ENCODE measurements at regions not wholly inside any gene's neighbourhood (a gene's known extent, or its start where the extent isn't known, plus 50 kb on each side); places are given as distances from the start of the nearest gene placed in this dataset.
"Not testable (repeated sequence)": the region's sequence is repeated elsewhere in the genome, so short reads cannot be mapped to it uniquely, and the experiment has no call there.

DNA sequence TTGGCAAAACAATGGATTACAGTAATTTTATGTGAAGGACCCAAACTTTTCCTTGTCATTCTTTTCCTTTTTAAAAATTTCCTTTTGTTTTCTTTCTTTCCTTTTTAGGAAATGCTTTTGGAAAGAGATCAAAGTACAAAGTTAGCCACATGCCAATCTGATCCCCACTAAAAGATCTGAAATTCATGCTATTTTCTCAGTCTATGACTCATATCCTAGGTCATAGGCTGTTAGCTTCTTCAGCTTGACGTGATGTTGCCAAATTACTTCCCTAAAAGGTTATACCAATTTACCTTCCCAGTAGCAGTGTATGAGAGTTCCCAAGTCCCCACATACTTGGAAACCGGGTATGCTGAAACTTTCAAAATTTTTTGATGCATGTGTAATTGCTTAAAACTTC lies 355.3 kb downstream of the INSIG2 start:
- DNase-seq: no peak

DNA sequence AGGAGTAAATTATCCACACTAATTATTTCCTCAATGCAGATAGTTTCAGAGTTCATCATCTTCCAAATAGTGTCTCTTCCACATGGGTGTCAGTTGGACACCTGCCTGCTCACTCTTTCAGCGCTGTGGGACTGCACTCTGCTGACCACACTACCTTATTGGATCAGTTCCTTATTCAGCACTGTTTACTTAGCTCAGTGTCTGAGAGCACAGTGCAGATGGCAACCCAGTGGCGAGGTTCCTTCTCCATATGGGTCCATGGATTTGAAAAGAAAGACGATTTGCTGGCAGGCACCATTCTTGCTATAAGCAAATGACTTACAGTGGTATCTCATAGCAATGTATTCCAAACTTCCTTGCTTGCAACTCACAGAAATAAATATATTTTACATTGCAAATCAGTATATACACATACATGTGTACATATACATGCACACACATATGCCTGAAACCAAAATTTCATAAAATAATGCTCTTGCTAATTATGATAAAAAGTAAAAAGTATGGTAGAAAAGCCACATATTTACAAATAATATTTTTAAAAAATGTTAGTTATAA lies 354.8 kb downstream of the INSIG2 start:
- DNase-seq: no peak

DNA sequence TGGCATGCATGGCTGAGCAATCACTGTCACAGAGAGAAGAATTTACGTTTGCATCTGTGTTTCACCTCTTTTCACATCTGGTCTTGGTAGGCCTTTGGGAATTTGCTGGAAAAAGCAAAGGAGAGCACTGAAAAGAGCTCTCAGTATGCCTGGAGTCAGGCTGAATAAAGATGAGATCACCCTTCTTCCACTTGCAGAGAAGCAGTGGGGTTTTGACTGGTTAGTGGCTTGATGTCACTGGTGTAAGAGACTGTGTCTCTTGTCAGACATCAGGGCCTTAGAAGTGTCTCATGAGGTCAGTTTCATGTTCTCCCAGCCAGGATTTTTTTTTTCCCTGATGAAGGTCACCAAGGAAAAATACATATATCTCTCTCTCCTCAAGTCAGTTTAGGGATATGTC lies 353.8 kb downstream of the INSIG2 start:
- no peak for DNase-seq

DNA sequence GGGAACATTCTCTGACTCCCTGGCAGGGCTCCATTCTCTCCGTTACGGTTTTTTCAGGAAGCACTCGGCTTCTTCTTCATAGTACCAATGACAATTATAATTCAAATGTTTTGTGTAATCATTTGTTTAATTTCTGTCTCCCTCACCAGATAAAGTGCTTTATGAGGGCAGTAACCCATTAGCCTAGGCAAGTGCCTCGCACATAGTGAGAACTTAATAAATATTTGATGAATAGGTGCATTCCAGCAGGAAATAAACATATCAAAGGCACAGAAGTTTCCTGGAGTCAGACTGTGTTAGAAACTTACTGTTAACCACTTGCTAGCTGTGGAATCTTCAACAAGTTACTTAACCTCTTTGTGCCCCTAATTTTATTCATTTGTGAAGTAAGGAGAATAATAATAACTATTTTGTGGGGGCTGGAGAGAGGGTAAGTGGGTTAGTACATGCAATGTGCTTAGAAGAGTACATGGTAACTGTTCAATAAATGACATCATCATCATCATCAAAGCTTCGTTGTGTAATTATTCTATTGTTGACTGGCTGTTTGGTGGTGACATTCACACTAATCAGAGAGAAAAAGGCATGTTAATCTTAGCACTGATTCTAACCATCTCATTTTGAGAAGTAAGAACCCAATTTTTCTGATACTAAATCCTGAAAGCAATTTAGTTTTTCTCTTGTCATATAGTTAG lies 352.3 kb downstream of the INSIG2 start:
- DNase-seq: no peak

DNA sequence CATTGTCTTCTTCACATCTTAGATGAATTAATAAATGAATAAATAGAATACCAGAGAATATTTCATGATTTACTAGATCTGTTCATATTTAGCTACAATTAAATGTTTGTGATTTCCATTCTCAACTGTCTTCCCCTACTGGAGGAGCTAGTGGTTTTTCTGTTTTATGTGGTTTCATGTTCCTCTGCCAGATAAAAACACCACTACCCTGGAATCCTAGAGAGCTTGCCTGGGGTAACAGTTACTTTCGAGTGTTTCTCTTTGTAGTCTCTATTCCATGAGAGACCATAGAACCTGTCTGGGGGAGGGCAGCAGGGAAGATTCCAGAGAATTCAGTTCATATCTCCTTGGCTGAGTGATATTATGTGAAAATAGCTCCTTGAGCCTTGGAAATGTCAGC lies 349.2 kb downstream of the INSIG2 start:
- no peak for DNase-seq

DNA sequence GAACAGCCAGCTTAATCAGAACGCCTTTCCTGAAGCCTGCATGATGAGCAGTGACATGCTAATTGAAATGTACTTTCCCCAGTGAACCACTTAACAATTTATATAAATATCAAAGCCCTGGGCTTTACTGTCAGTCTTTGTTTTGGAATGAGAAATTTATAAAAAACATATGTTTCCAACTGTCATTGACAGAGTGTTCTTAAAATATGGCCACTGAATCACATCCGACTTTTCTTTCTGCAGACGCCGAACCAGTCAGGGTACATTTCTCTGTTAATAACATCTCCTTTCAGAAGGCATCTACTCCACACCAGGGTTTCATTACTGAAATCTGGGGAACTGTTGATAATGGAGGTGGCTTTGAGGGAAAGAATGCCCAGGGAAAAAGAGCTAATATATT lies 343.7 kb downstream of the INSIG2 start:
- no peak for DNase-seq

DNA sequence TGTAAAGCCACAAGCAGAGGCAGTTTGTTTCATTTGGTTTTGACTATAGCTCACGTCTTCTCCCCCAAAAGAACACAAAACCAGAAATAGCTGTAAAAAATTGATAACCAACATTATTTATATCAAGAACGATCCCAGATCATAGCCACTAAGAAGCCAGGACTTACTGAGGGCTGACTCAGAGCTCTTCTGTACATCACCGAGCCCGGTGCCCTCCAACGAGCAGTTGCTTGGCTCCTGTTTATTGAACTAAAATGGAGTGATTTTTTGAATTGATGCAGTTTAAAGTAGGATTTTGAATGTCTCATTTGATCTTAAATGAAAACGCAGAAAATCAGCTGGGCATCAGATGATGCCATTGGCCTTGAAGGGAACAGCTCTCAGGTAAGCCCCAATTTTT lies 343.3 kb downstream of the INSIG2 start:
- no peak for DNase-seq

DNA sequence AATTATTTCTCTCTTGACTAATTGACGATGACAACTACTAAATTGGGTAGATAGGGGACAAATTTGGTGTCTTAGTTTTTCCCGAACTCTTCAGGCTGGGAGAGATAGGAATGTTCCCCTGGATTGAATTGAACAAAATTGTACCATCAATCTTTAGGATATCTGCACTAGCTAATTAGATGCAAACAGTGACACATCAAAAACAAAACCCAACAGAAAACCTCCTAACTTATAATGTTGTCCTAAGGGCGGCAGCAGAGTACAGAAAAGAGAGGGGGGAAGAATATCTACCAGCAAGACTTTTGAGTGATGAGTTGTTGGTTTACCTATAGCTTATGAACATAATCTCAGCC lies 342.9 kb downstream of the INSIG2 start:
- no peak for DNase-seq

DNA sequence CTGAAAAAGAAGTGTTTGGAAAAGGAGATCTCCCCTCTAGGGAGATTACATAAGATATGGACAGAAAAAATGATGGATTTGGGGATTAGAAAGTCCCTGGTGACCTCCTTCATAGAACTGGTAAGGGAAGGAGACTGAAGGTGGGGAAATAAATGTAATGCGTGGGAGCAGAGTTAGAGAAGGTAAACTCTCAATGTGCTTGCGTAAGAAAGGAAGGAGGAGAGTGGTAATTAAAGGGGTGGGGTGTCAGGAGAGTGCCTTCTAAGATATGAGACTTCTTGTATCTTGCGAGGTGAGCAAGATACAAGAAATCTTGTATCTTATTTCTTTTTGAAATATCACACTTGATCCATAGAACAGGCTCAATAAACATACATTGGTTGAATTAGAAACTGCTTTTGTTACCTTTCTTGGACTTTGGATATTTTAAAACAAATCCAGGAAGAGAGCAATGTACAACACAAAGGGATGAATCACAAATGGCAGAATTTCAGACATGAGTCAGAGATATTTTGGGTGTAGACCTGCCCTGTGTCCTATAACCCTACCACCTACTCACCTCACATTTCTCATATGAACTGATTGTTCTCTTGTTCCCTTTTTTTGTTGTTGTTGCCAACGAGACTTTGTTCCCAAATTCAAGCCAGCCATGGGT lies 342.4 kb downstream of the INSIG2 start:
- no peak for DNase-seq

DNA sequence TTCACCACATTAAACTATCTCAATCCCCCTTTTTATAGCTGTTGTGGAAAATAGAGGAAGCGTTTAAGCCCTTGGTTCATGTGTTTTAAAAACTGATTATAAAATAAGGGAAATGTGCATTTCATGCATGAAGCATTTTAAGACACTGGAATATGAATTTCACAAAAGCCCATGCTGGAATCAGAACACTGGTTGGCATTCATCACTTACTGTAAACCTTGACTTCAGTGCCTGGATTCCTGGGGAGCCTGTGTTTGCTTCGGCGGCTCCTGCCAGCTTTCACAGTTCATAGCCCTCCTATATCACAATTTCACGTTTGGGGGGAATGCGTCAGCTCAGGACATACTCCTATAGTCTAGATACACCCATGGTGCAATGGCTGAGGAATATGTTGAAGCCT lies 336.9 kb downstream of the INSIG2 start:
- no peak for DNase-seq

DNA sequence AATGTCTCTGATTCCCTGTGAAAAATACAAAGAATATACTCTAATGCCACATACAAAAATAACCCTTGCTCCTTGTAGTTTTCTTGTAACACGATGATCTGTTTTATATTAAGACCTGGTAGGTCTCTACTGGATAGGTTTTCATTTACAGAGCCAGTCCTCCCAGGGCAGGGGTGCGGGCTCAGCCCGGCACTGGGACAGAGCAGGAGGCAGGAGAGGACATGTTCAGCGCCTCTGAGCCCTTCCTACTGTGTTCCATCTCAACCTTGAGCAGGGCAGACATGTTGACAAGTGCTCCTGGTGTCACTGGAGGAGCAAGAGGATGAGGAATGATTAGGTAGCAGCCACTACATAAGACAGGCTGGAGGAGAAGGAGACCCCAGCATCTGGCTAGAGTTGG lies 335.5 kb downstream of the INSIG2 start:
- DNase-seq: no peak

DNA sequence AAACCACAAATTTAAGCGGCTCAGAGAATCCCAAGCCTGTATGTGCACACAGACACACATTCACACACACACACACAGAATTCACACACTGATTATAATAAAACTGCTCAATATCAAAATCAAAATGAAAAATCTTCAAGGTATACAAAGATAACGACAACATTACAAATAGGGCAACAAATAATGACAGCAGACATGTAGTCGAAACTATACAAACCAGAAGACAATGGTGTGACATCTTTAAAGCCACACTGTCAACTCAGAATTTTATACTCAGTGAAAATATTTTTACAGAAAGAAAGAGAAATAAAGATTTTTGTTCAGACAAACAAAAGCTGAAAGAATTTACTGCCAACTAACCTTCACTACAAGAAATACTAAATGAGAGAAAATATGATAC lies 333.4 kb downstream of the INSIG2 start:
- no peak for DNase-seq

DNA sequence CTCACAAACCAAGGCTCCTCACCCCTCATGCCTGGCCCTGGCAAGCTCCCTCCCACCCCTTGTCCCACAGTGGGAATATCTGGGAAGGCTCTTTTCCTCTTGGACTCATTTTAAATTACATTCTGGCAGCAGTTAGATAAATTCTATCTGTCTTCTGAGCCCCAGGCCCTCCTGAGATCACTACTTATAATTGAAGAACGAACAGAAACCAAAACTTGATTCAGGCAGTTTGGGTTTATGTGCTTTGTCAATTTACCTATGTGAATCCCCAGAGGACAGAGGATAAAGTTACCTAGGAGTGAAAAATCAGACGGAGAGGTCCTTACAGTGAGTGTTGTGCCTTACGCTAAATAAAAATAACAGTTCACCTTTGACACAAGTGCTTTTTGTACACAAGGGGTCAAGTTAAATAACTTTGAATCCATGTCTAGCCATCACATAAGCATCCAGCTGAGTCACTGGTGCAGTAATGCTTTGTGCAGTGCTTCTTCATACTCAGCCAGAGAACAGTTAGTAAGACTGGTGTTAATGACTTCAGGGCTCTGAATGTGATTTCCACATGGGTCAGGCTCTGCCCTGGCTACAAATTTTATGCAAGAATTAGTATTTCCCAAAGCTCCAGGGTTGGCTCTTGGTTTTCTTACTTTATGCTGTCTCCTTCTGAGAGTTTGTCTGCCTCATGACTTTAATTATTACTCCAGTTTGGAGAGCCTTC lies 329.3 kb downstream of the INSIG2 start:
- no peak for DNase-seq

DNA sequence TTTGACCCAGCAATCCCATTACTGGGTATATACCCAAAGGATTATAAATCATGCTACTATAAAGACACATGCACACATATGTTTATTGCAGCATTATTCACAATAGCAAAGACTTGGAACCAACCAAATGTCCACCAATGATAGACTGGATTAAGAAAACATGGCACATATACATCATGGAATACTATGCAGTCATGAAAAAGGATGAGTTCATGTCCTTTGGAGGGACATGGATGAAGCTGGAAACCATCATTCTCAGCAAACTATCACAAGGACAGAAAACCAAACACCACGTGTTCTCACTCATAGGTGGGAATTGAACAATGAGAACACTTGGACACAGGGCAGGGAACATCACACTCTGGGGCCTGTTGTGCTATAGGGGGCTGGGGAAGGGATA lies 326.9 kb downstream of the INSIG2 start:
- not testable (repeated sequence) for DNase-seq

DNA sequence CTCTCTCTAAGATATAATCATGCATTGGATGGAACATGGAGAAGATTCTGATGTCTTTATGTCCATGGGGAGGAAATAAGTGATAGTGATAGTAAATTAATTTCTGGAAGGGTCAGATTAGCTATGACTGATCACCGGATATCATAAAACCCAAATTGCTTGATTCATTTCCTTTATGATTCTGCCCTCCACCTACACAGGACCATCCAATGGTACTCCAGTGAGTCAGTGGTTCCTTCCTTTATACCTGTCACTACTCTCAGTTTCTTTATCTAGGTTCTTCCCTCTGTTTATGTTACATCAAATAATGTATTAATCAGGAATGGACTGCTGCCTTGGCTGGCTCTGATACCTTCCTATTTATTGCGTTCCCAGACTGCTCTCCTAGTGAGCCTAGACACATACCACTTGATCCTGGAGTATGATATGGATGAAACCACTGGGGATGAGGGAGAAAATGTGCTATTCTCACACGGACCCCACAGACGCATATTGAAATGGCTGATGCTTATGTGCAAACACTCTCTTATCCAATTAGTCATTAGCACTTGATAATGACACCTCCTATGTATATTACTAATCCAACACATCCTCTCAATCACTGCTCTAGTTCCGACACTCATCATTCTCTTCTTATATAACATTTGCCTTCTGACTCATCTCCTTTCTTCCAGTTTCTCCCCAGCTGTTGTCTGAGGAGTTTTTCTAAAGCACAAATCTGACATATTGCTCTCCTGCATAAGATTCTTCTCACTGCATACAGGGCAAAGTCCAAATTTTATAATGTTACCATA lies 315.6 kb downstream of the INSIG2 start:
- no peak for DNase-seq

DNA sequence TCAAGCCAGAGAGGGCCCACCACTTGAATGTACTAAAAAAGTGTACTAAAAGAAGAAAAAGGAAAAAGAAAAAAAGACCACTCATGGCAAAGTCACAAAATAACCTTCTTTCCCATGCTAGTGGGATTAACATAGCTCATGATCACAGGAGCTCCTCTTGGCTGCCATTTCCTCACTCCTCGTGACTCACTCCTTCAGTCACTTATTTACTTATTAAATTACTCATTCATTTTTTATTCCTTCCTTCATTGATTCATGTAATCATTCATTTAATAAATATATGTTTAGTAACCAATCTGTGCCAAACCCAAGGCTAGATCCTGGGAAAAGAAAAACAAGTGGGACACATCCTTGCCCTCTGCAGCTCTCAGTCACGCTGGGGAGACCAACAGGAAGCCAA lies 300.5 kb downstream of the INSIG2 start:
- no peak for DNase-seq

DNA sequence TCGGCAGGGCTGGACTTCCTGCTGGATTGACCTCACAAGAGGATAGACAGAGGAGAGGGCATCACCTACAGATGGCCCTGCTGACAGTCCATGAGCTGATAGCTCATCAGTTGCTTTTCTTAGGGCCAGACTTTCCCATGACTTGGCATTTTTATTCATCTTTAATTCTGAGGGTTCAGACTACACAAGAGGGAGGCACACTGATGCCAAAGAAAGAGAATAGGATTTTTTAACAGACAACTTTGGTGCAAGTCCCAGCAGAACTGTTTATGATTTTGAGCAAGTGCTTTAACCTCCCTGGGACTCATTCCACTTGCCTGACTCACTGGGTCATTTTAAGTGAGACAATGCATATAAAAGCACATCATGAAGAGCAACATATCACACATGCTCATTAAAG lies 299.2 kb downstream of the INSIG2 start:
- DNase-seq: no peak

DNA sequence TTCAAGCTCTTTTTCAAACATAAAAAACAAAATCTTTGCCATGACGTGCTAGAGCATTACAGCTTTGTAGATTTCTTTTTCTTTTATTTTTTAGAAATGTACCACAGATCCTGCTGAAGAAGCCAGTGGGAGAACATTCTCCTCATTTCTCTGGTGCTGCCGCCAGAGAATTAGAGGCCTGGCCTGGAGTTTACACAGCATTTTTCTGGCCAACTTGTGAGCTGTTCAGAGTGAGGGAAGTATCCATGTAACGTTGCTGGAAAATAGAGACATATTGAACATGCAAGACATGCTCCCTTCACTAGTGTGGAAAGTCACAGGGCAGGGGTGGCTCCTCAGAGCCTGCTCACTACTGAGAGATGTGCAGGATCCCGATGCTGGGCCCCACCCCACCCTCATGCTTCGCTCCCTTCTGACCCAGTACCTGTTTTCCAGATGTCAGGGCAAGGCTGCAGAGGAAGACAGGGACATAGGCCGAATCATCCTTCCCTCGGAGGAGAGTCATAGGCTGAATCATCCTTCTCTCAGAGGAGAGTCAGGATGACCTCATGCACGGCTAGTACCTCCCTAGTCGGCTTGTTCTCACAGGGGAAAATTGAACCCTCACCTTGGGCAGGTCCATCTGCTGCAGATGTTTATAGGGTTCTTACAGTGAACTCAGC lies 298.5 kb downstream of the INSIG2 start:
- no peak for DNase-seq

DNA sequence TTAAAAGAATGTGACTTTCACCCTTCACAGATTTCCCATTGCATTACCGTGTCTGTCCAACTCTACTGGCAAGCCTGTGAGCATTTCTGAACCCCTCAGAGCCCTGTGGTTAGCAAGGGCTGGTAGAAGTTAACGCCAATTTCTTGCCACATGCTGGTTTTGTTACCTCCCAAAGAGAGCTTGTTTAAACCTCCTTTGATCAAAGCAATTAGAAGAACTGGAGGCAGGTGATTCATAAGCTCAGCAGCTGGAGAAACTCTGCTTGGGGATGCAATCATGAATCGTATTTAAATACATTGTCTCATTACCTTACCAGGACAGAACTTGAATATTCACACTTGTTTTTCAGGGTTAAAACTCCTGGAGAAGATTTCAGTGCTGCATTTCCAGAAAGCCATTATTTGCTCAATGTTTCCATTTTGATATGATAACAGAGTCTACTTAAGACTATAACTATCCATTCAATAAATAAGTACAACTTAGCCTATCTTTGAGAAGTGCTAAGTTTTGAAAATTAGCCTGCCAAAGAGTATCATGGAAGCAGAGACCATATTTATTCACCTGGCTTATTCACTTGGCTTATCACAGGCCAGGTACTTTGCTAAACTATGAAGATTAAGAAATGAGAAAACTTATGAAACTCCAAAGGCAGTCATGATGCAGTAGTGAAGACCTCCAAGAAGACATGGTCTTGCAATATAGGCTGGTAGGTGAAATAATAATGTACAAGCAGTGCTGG lies 292.8 kb downstream of the INSIG2 start:
- DNase-seq: no peak

DNA sequence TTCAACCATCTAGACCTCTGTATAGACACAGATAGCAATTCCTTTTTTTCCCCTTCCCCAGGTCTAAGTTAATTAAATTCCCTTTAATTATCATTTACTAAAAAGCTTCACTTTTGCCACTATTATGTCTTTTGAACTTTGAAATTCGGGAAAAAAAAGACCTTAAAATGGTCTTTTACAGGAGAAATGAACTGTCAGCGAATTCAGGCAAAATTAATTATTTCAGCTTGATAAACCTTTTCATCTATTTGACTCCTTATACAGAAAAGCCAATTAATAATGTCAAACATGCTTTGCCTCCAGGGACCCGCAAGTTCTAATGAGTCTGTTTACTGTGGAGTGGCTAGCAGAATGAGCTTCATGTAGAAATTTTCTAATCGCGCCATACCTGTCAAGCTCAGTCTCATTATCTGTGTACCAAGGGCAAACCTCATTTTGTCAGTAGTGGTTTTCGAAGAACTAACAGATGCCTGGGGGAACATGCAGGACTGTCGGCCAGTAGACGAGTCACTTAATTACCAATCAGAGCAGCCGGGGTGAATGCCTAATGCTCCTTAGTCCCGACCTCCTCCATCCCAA lies 287.7 kb downstream of the INSIG2 start:
- no peak for DNase-seq

DNA sequence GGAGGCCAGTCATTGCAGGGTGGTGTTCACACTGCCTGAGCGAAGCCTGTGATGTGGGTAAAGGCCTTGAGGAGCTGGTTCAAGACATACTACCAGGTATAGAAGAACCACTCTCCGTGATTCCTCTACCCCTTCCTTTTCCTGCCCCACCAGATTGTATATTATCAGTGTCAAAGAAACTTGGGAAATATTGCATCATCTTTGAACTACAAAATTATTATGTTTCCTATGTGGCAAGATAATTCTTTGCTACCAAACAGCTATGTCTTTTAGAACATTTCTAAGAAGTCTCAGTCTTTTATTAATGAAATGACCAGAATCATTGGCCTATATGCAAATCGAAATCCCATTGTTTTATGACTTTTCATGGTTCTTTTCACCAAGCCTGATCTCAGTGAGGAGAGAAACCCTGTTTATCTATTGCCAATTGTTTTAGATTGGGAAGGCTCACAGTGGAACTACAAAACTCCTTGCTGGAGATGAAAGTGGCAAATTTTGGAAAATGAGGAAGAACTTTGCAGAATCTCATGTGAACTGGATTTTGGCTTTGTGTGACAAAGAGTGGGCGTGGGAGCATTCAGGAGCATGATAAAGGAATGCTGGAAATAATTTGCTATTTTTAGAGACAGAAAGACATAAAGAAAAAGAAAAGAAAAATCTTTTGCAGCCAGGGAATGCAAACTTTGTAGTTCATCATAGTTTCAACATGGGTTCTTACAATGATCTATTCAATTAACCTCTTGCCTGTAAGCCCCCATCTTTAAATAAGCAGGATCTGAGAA lies 286.9 kb downstream of the INSIG2 start:
- DNase-seq: no peak
